ENCODE measurements at regions not wholly inside any gene's neighbourhood (a gene's known extent, or its start where the extent isn't known, plus 50 kb on each side); places are given as distances from the start of the nearest gene placed in this dataset.

GRCh38 chr6:144912474-144912873 is 627.3 kb downstream of the UTRN start:
- H3K4me1 Mint-ChIP-seq = no peaks in the 10 kb centered on the region
- no peaks in the 10 kb centered on the region for H3K27me3 Mint-ChIP-seq (ENCODE audit: low read depth)
- H3K27ac Mint-ChIP-seq = no peak overlapping the region
- H3K9me3 Mint-ChIP-seq = no peaks in the 10 kb centered on the region
- H3K4me3 Mint-ChIP-seq = no peak overlapping the region
- TF ChIP-seq CTCF (IDR thresholded peaks at IDR 0.05; ENCODE audit: unreplicated experiment in 3 of 3) = no peak
- H3K36me3 Mint-ChIP-seq (ENCODE audit: low read depth) = no peaks in the 10 kb centered on the region

DNA sequence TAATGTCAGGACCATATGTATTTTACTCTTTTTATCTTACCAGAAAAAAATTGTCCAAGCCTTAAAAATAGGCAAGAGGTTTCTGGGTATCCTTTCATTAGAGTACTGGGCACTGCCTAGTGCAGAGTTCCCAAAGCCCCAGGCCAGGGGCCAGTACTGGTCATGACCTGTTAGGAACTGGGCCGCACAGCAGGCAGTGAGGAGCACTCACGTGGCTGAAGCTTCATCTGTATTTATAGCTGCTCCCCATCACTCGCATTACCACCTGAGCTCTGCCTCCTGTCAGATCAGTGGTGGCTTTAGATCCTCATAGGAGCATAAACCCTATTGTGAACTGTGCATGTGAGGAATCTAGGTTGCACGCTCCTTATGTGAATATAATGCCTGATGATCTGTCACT is 632.9 kb downstream of the UTRN start:
- Mint-ChIP-seq H3K27ac (no peak overlapping the region), H3K27me3 (ENCODE audit: low read depth) (no peaks in the 10 kb centered on the region), H3K4me3 (no peak overlapping the region), H3K4me1 (peaks cover 8% of the 10 kb centered on the region), H3K36me3 (ENCODE audit: low read depth) (no peaks in the 10 kb centered on the region), H3K9me3 (no peaks in the 10 kb centered on the region)
- no peak for TF ChIP-seq CTCF (IDR thresholded peaks at IDR 0.05; ENCODE audit: unreplicated experiment in 3 of 3)

- TF ChIP-seq CTCF (IDR thresholded peaks at IDR 0.05; ENCODE audit: unreplicated experiment in 3 of 3) = no peak
- Mint-ChIP-seq H3K27me3 (ENCODE audit: low read depth) (no peaks in the 10 kb centered on the region), H3K4me3 (no peak overlapping the region), H3K36me3 (ENCODE audit: low read depth) (no peaks in the 10 kb centered on the region), H3K9me3 (peaks cover 3% of the 10 kb centered on the region), H3K4me1 (peaks cover 8% of the 10 kb centered on the region), H3K27ac (no peak overlapping the region)
These were observed 634.4 kb downstream of the UTRN start for GRCh38 chr6:144919560-144919959.

DNA sequence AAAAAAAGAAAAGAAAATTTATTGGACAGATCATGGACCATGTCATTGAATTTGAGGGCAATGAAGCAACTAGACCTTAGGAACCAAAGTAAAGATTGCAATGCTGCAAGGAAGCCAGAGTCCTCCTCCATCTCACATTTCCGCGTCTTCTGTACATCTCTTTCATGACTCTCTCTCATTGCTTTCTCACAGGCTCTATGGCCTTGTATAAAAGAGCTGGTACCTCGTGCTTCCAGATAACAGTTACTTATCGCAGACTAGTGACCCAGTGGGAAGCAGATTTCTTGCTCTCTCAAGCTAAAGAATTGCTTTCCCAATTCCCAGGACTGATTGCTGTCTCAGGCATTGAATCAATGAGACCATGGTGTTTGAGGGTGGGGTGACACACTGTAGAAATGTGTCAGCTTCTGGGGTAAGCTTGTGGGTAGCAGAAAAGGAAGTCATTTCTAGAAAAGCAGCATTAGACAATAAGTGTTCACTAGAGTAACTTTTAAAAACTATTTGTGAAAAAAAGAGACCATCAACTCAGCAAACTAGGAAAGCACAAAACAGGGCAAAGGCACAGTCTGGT is 635.3 kb downstream of the UTRN start:
- no peak overlapping the region for H3K4me3 Mint-ChIP-seq
- no peak for TF ChIP-seq CTCF (IDR thresholded peaks at IDR 0.05; ENCODE audit: unreplicated experiment in 3 of 3)
- peaks cover 8% of the 10 kb centered on the region for H3K4me1 Mint-ChIP-seq
- no peaks in the 10 kb centered on the region for H3K27me3 Mint-ChIP-seq (ENCODE audit: low read depth)
- H3K9me3 Mint-ChIP-seq = peaks cover 3% of the 10 kb centered on the region
- H3K36me3 Mint-ChIP-seq (ENCODE audit: low read depth) = no peaks in the 10 kb centered on the region
- peak overlapping the region; percentile 5 to 91 (median 43) for H3K27ac Mint-ChIP-seq

- Mint-ChIP-seq H3K4me1 (peaks cover 8% of the 10 kb centered on the region), H3K4me3 (no peak overlapping the region), H3K9me3 (peaks cover 3% of the 10 kb centered on the region), H3K27me3 (ENCODE audit: low read depth) (no peaks in the 10 kb centered on the region), H3K27ac (peak overlapping the region; percentile 83 to 91 (median 87)), H3K36me3 (ENCODE audit: low read depth) (no peaks in the 10 kb centered on the region)
- TF ChIP-seq CTCF (IDR thresholded peaks at IDR 0.05; ENCODE audit: unreplicated experiment in 3 of 3) = no peak
These were observed 636.3 kb downstream of the UTRN start for GRCh38 chr6:144921206-144921975.

Measured in nephron (organoid).